WERI-Rb-1 (cell line): ENCODE measurements at regions not wholly inside any gene's neighbourhood (a gene's known extent, or its start where the extent isn't known, plus 50 kb on each side); places are given as distances from the start of the nearest gene placed in this dataset.

Experiments used
- DNase-seq: peaks from one replicate; pipeline ENCODE4 v3.0.0-alpha.2; 2020
- H3K27ac ChIP-seq: fragments of 250-450 bp; sonication (Bioruptor Pico); 2 replicates; pipeline ENCODE4 v1.5.1; 2020; ENCODE audit warnings: mild to moderate bottlenecking, moderate library complexity
- H3K27me3 ChIP-seq: fragments of 250-450 bp; sonication (Bioruptor Pico); 2 replicates; pipeline ENCODE4 v1.5.1; 2021; ENCODE audit warnings: mild to moderate bottlenecking, low read depth, moderate library complexity; ENCODE audit not compliant: insufficient read depth, severe bottlenecking
- H3K36me3 ChIP-seq: fragments of 250-450 bp; sonication (Bioruptor Pico); 2 replicates; pipeline ENCODE4 v1.5.1; 2020; ENCODE audit warnings: mild to moderate bottlenecking, moderate library complexity
- H3K4me3 ChIP-seq: 2 replicates; pipeline ENCODE4 v1.5.1; 2011; ENCODE audit warnings: low read depth, mild to moderate bottlenecking, control low read depth, low read length
- H3K9me3 ChIP-seq: fragments of 250-450 bp; sonication (Bioruptor Pico); 2 replicates; pipeline ENCODE4 v1.5.1; 2021; ENCODE audit warnings: mild to moderate bottlenecking, moderate library complexity; ENCODE audit not compliant: severe bottlenecking
- TF ChIP-seq, protein P1 (sequence below): IDR thresholded peaks from 2 replicates; pipeline ENCODE4 v1.5.1; 2011; ENCODE audit warnings: low read depth, mild to moderate bottlenecking, control low read depth, inconsistent platforms, low read length

DNA sequence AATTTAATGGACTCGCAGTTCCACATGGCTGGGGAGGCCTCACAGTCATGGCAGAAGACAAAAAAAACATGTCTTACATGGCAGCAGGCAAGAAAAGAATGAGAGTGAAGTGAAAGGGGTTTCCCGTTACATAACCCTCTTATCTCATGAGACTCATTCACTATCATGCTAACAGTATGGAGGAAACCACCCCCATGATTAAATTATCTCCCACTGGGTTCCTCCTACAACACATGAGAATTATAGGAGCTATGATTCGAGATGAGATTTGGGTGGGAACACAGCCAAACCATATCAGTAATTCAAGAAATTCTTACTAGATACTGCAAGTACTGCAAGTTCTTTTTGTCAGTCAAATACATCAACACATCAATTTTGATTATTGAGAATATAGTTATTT, 311.4 kb upstream of the SLITRK3 start:
- Histone ChIP-seq H3K27me3 (no peaks in the 10 kb centered on the region), H3K27ac (no peak overlapping the region), H3K4me3 (no peak overlapping the region), H3K36me3 (no peaks in the 10 kb centered on the region), H3K9me3 (no peaks in the 10 kb centered on the region)
- no peak for DNase-seq
- TF ChIP-seq, protein P1, sequence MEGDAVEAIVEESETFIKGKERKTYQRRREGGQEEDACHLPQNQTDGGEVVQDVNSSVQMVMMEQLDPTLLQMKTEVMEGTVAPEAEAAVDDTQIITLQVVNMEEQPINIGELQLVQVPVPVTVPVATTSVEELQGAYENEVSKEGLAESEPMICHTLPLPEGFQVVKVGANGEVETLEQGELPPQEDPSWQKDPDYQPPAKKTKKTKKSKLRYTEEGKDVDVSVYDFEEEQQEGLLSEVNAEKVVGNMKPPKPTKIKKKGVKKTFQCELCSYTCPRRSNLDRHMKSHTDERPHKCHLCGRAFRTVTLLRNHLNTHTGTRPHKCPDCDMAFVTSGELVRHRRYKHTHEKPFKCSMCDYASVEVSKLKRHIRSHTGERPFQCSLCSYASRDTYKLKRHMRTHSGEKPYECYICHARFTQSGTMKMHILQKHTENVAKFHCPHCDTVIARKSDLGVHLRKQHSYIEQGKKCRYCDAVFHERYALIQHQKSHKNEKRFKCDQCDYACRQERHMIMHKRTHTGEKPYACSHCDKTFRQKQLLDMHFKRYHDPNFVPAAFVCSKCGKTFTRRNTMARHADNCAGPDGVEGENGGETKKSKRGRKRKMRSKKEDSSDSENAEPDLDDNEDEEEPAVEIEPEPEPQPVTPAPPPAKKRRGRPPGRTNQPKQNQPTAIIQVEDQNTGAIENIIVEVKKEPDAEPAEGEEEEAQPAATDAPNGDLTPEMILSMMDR = no peak

DNA sequence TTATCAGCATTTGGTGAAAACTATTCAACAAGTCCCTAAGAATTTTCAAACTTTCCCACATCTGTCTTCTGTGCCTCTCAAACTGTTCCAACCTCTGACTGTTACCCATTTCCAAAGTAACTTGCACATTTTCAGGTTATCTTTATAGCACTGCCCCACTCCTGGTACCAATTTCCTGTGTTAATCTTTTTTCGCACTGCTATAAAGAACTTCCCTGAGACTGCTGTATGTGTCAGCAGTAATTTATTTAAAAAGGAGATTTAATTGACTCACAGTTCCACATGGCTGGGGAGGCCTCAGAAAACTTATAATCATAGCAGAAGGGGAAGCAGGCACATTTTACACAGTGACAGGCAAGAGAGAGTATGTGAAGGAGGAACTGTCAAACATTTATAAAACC, 310.9 kb upstream of the SLITRK3 start:
- H3K4me3 ChIP-seq = no peak overlapping the region
- TF ChIP-seq, protein P1 = no peak
- no peak overlapping the region for H3K27ac ChIP-seq
- H3K27me3 ChIP-seq = no peaks in the 10 kb centered on the region
- no peaks in the 10 kb centered on the region for H3K9me3 ChIP-seq
- no peaks in the 10 kb centered on the region for H3K36me3 ChIP-seq
- no peak for DNase-seq

DNA sequence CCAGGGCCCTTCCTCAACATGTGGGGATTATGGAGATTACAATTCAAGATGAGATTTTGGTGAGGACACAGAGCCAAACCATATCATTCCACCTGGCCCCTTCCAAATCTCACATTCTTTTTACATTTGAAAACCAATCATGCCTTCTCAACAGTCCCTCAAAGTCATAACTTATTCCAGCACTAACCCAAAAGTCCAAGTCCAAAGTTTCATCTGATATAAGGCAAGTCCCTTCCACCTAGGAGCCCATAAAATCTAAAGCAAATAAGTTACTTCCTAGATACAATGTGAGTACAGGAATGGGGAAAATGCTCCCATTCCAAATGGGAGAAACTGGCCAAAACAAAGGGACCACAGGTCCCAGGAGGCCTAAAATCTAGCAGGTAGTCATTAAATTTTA, 309.5 kb upstream of the SLITRK3 start:
- Histone ChIP-seq H3K9me3 (no peaks in the 10 kb centered on the region), H3K27ac (no peak overlapping the region), H3K27me3 (no peaks in the 10 kb centered on the region), H3K4me3 (no peak overlapping the region), H3K36me3 (no peaks in the 10 kb centered on the region)
- TF ChIP-seq, protein P1 = no peak
- DNase-seq = no peak

DNA sequence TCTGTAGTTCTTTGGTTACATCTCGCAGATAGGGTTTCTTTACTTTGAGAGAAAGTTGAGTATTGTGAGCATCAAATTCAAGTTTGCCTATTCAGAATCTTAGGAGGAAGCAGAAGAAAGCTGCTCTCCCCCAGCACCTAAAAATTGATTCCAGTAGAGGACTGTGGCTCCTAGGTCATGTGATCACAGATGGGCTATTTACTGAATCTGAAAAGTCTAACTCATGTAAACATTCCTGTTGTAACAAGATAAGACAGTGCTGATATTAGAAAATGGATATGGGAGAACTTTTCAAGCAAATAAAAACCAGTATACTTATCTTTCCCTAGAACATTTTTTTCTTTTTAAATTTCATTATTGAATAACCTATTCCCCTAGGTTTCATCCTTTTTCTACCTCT, 308.4 kb upstream of the SLITRK3 start:
- H3K36me3 ChIP-seq = no peaks in the 10 kb centered on the region
- H3K27ac ChIP-seq = no peak overlapping the region
- no peaks in the 10 kb centered on the region for H3K27me3 ChIP-seq
- no peak for DNase-seq
- H3K9me3 ChIP-seq = no peaks in the 10 kb centered on the region
- no peak overlapping the region for H3K4me3 ChIP-seq
- TF ChIP-seq, protein P1 = no peak

DNA sequence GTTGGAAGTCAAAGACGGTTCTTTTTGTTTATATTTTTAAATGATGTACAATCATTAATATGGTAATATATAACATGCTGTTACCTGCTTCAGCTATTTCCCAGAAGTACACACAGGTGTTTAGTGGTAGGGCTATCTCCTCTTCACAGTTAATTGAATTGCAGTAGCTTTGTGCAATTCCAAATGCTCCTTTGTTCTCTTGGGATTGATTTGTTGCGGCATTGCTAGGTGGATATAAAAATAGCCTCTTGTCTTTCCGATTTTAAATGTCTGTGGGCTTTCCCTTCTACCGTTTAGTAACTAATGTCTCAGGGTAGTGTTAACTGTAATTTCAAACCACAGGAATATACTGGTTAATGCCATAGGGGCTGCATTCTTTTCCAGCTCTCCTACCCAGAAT, 307.6 kb upstream of the SLITRK3 start:
- TF ChIP-seq, protein P1 = no peak
- no peak for DNase-seq
- no peaks in the 10 kb centered on the region for H3K9me3 ChIP-seq

DNA sequence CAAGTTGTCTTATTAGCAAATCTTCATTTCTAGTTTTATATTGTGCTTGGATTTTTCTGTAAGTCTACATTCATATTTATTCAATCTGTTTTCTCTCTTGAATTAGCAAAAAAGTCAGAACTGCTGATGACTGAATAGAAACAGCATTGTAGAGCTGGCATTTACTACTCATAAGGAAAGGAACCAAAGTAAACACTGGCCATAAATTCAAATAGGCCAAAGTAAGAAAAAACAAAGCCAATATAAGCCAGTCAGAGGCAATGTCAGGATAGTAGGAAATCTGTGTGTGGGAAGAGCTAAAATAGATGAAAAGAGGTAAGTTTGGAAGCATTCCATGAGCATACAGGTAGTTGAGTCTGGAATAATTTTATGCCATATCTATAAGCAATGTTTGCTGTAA, 307.2 kb upstream of the SLITRK3 start:
- Histone ChIP-seq H3K27ac (no peak overlapping the region), H3K27me3 (no peaks in the 10 kb centered on the region), H3K4me3 (no peak overlapping the region), H3K9me3 (no peaks in the 10 kb centered on the region), H3K36me3 (no peaks in the 10 kb centered on the region)
- DNase-seq = no peak
- TF ChIP-seq, protein P1 = no peak

More for the DNA sequence above, 307.6 kb upstream of the SLITRK3 start:
- Histone ChIP-seq H3K36me3 (no peaks in the 10 kb centered on the region), H3K4me3 (no peak overlapping the region), H3K27ac (no peak overlapping the region), H3K27me3 (no peaks in the 10 kb centered on the region)
